H1 (cell line): ENCODE measurements at regions not wholly inside any gene's neighbourhood (a gene's known extent, or its start where the extent isn't known, plus 50 kb on each side); places are given as distances from the start of the nearest gene placed in this dataset.

Source experiments
- CTBP2 ChIP-seq: IDR thresholded peaks from 2 replicates; pipeline ENCODE4 v1.7.0; 2011; ENCODE audit warnings: borderline replicate concordance, mild to moderate bottlenecking, moderate library complexity, mixed read lengths, low read length; ENCODE audit not compliant: insufficient read depth, insufficient read length
- EP300 ChIP-seq, 2 experiments: IDR thresholded peaks; 1 replicate in 1 of 2; 2 replicates in 1 of 2; pipeline ENCODE4 v1.6.1; 2011 to 2012; ENCODE audit warnings: low read depth in 2 of 2, low read length in 2 of 2, mild to moderate bottlenecking in 2 of 2, borderline replicate concordance in 1 of 2, inconsistent platforms in 1 of 2, moderate library complexity in 1 of 2
- EZH2 ChIP-seq: fragments of 200-600 bp; sonication (generic); IDR thresholded peaks from 2 replicates; pipeline ENCODE4 v1.7.1; 2012; ENCODE audit warnings: low read depth, mild to moderate bottlenecking, moderate library complexity, low read length, inconsistent platforms; ENCODE audit not compliant: severe bottlenecking
- HDAC2 ChIP-seq, 2 experiments: fragments of 300-600 bp in 1 of 2; sonication (generic) in 1 of 2; IDR thresholded peaks; 2 replicates each; pipeline ENCODE4 v1.6.1; 2011 to 2012; ENCODE audit warnings: low read depth in 2 of 2, low read length in 2 of 2, mild to moderate bottlenecking in 2 of 2, moderate library complexity in 2 of 2, borderline replicate concordance in 1 of 2, inconsistent platforms in 1 of 2
- JUND ChIP-seq: IDR thresholded peaks from 2 replicates; pipeline ENCODE4 v1.6.1; 2011; ENCODE audit warnings: mild to moderate bottlenecking, improper control_type of control experiment, low read length
- POLR2A ChIP-seq, 2 experiments: IDR thresholded peaks; 1 replicate in 1 of 2; 2 replicates in 1 of 2; pipeline ENCODE4 v1.6.1; 2011; ENCODE audit warnings: low read depth in 2 of 2, low read length in 2 of 2, mild to moderate bottlenecking in 2 of 2; ENCODE audit errors: control extremely low read depth in 1 of 2
- POLR2AphosphoS5 ChIP-seq: IDR thresholded peaks from 2 replicates; pipeline ENCODE4 v1.6.1; 2011; ENCODE audit warnings: low read depth, low read length
- RAD21 ChIP-seq, 2 experiments: IDR thresholded peaks in 1 of 2; conservative IDR thresholded peaks in 1 of 2; 2 replicates each; pipeline ENCODE4 v1.6.1; 2011; ENCODE audit warnings: low read depth in 2 of 2, low read length in 2 of 2, improper control_type of control experiment in 1 of 2, inconsistent platforms in 1 of 2, mild to moderate bottlenecking in 1 of 2, moderate library complexity in 1 of 2
- RNF2 ChIP-seq: fragments of 200-900, 300-1000 bp; sonication (generic); IDR thresholded peaks from 2 replicates; pipeline ENCODE4 v1.7.1; 2016; ENCODE audit warnings: borderline replicate concordance, low read depth, mild to moderate bottlenecking, antibody characterized with exemption, low read length; ENCODE audit not compliant: poor library complexity, severe bottlenecking; ENCODE audit errors: missing control alignments
- RXRA ChIP-seq: IDR thresholded peaks from 2 replicates; pipeline ENCODE4 v1.6.1; 2011; ENCODE audit warnings: low read depth, mild to moderate bottlenecking, low read length, moderate library complexity; ENCODE audit not compliant: insufficient read depth
- SIN3A ChIP-seq, 2 experiments: IDR thresholded peaks in 1 of 2; conservative IDR thresholded peaks in 1 of 2; 2 replicates each; pipeline ENCODE4 v1.6.1; 2011 to 2012; ENCODE audit warnings: low read length in 2 of 2, improper control_type of control experiment in 1 of 2, low read depth in 1 of 2, mild to moderate bottlenecking in 1 of 2
- TF ChIP-seq, protein P1 (sequence below), 3 experiments: IDR thresholded peaks; 1 replicate in 2 of 3; 2 replicates in 1 of 3; pipeline versions ENCODE4 v1.5.1 to v1.6.1; 2011; ENCODE audit warnings: low read length in 3 of 3, mild to moderate bottlenecking in 3 of 3, inconsistent platforms in 2 of 3, low read depth in 1 of 3, moderate library complexity in 1 of 3; ENCODE audit not compliant: insufficient read depth in 1 of 3; ENCODE audit errors: control extremely low read depth in 1 of 3

DNA sequence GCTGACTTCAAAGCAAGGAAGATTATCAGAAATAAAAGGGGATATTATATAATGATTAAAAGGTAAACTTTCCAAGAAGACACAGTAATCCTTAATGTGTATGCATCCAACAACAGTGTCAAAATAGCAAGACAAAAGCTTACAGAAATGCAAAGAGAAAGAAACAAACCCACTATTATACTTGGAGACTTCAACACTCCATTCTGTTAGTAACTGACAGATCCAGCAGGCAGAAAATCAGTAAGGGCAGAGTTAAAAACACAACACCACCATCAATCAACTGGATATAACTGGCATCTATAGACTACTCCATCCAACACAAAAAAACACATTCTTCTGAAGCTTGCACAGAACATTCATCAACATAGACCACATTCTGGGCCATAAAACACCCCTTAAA, 103.8 kb downstream of the OR13A1 start:
- TF ChIP-seq EZH2 (no peak), POLR2A (IDR thresholded peaks at IDR 0.05; ENCODE audit: control extremely low read depth in 1 of 2, low read depth in 2 of 2, low read length in 2 of 2) (no peak), RXRA (no peak), CTBP2 (no peak), HDAC2 (IDR thresholded peaks at IDR 0.05; ENCODE audit: borderline replicate concordance in 1 of 2, low read depth in 2 of 2, low read length in 2 of 2) (no peak), RAD21 (IDR thresholded peaks at IDR 0.05 in 1 of 2, conservative IDR thresholded peaks at IDR 0.05 in 1 of 2; ENCODE audit: low read depth in 2 of 2, low read length in 2 of 2) (no peak), RNF2 (no peak), JUND (no peak), EP300 (IDR thresholded peaks at IDR 0.05; ENCODE audit: borderline replicate concordance in 1 of 2, low read depth in 2 of 2, low read length in 2 of 2) (no peak), SIN3A (conservative IDR thresholded peaks at IDR 0.05 in 1 of 2, IDR thresholded peaks at IDR 0.05 in 1 of 2; ENCODE audit: low read depth in 1 of 2, low read length in 2 of 2) (no peak), POLR2AphosphoS5 (no peak)
- TF ChIP-seq, protein P1, sequence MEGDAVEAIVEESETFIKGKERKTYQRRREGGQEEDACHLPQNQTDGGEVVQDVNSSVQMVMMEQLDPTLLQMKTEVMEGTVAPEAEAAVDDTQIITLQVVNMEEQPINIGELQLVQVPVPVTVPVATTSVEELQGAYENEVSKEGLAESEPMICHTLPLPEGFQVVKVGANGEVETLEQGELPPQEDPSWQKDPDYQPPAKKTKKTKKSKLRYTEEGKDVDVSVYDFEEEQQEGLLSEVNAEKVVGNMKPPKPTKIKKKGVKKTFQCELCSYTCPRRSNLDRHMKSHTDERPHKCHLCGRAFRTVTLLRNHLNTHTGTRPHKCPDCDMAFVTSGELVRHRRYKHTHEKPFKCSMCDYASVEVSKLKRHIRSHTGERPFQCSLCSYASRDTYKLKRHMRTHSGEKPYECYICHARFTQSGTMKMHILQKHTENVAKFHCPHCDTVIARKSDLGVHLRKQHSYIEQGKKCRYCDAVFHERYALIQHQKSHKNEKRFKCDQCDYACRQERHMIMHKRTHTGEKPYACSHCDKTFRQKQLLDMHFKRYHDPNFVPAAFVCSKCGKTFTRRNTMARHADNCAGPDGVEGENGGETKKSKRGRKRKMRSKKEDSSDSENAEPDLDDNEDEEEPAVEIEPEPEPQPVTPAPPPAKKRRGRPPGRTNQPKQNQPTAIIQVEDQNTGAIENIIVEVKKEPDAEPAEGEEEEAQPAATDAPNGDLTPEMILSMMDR (IDR thresholded peaks at IDR 0.05; ENCODE audit: control extremely low read depth in 1 of 3, insufficient read depth in 1 of 3, low read depth in 1 of 3, low read length in 3 of 3) = no peak
